ENCODE measurements at regions not wholly inside any gene's neighbourhood (a gene's known extent, or its start where the extent isn't known, plus 50 kb on each side); places are given as distances from the start of the nearest gene placed in this dataset.

DNA sequence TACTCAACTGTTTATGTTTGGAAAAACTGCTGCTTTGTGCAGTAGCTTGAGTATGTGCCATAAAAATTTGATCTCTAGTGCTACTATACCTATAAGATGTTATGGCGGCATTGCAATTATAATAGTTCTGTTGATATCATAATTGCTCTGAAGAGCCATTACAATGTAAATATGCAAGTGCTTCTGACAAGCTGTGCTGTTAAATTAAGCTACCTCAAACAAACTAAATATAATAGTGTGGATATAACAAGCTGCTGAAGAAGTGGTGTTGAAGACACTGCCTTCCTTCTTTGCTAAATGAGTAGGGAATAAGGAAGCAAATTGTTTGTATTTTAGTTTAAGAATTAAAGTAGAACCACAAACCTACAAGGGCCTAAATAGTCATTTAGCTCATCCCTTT, 301.0 kb upstream of the MIS18BP1 start:
- DNase-seq (ENCODE audit: low spot score) (no peak), ATAC-seq (no peak)
- Histone ChIP-seq H3K4me1 (ENCODE audit: insufficient read depth) (peaks cover 18% of the 10 kb centered on the region), H3K27me3 (ENCODE audit: insufficient read depth) (no peaks in the 10 kb centered on the region), H2AFZ (no peak overlapping the region), H3K36me3 (ENCODE audit: insufficient read depth) (no peaks in the 10 kb centered on the region), H3F3A (replicated peaks; ENCODE audit: low read depth) (no peaks in the 10 kb centered on the region), H3K4me2 (no peak overlapping the region), H3K9me2 (ENCODE audit: insufficient read depth) (peaks cover 9% of the 10 kb centered on the region), H3K79me2 (replicated peaks; ENCODE audit: insufficient read depth) (no peaks in the 10 kb centered on the region), H3K27ac (ENCODE audit: low read depth) (no peak overlapping the region), H3K4me3 (no peak overlapping the region), H4K20me1 (replicated peaks; ENCODE audit: insufficient read depth) (no peaks in the 10 kb centered on the region)
- H3K4me1 Mint-ChIP-seq, result peaks cover 17% of the 10 kb centered on the region
- no peak overlapping the region for H3K4me3 Mint-ChIP-seq
- TF ChIP-seq, protein P1, sequence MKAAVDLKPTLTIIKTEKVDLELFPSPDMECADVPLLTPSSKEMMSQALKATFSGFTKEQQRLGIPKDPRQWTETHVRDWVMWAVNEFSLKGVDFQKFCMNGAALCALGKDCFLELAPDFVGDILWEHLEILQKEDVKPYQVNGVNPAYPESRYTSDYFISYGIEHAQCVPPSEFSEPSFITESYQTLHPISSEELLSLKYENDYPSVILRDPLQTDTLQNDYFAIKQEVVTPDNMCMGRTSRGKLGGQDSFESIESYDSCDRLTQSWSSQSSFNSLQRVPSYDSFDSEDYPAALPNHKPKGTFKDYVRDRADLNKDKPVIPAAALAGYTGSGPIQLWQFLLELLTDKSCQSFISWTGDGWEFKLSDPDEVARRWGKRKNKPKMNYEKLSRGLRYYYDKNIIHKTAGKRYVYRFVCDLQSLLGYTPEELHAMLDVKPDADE (IDR thresholded peaks at IDR 0.05), result no peak
- TF ChIP-seq, protein P2, sequence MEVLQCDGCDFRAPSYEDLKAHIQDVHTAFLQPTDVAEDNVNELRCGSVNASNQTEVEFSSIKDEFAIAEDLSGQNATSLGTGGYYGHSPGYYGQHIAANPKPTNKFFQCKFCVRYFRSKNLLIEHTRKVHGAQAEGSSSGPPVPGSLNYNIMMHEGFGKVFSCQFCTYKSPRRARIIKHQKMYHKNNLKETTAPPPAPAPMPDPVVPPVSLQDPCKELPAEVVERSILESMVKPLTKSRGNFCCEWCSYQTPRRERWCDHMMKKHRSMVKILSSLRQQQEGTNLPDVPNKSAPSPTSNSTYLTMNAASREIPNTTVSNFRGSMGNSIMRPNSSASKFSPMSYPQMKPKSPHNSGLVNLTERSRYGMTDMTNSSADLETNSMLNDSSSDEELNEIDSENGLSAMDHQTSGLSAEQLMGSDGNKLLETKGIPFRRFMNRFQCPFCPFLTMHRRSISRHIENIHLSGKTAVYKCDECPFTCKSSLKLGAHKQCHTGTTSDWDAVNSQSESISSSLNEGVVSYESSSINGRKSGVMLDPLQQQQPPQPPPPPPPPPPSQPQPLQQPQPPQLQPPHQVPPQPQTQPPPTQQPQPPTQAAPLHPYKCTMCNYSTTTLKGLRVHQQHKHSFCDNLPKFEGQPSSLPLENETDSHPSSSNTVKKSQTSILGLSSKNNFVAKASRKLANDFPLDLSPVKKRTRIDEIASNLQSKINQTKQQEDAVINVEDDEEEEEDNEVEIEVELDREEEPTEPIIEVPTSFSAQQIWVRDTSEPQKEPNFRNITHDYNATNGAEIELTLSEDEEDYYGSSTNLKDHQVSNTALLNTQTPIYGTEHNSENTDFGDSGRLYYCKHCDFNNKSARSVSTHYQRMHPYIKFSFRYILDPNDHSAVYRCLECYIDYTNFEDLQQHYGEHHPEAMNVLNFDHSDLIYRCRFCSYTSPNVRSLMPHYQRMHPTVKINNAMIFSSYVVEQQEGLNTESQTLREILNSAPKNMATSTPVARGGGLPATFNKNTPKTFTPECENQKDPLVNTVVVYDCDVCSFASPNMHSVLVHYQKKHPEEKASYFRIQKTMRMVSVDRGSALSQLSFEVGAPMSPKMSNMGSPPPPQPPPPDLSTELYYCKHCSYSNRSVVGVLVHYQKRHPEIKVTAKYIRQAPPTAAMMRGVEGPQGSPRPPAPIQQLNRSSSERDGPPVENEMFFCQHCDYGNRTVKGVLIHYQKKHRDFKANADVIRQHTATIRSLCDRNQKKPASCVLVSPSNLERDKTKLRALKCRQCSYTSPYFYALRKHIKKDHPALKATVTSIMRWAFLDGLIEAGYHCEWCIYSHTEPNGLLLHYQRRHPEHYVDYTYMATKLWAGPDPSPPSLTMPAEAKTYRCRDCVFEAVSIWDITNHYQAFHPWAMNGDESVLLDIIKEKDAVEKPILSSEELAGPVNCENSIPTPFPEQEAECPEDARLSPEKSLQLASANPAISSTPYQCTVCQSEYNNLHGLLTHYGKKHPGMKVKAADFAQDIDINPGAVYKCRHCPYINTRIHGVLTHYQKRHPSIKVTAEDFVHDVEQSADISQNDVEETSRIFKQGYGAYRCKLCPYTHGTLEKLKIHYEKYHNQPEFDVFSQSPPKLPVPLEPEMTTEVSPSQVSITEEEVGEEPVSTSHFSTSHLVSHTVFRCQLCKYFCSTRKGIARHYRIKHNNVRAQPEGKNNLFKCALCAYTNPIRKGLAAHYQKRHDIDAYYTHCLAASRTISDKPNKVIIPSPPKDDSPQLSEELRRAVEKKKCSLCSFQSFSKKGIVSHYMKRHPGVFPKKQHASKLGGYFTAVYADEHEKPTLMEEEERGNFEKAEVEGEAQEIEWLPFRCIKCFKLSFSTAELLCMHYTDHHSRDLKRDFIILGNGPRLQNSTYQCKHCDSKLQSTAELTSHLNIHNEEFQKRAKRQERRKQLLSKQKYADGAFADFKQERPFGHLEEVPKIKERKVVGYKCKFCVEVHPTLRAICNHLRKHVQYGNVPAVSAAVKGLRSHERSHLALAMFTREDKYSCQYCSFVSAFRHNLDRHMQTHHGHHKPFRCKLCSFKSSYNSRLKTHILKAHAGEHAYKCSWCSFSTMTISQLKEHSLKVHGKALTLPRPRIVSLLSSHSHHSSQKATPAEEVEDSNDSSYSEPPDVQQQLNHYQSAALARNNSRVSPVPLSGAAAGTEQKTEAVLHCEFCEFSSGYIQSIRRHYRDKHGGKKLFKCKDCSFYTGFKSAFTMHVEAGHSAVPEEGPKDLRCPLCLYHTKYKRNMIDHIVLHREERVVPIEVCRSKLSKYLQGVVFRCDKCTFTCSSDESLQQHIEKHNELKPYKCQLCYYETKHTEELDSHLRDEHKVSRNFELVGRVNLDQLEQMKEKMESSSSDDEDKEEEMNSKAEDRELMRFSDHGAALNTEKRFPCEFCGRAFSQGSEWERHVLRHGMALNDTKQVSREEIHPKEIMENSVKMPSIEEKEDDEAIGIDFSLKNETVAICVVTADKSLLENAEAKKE (CRISPR knock-in tag; IDR thresholded peaks at IDR 0.05), result no peak
- TF ChIP-seq, protein P3, sequence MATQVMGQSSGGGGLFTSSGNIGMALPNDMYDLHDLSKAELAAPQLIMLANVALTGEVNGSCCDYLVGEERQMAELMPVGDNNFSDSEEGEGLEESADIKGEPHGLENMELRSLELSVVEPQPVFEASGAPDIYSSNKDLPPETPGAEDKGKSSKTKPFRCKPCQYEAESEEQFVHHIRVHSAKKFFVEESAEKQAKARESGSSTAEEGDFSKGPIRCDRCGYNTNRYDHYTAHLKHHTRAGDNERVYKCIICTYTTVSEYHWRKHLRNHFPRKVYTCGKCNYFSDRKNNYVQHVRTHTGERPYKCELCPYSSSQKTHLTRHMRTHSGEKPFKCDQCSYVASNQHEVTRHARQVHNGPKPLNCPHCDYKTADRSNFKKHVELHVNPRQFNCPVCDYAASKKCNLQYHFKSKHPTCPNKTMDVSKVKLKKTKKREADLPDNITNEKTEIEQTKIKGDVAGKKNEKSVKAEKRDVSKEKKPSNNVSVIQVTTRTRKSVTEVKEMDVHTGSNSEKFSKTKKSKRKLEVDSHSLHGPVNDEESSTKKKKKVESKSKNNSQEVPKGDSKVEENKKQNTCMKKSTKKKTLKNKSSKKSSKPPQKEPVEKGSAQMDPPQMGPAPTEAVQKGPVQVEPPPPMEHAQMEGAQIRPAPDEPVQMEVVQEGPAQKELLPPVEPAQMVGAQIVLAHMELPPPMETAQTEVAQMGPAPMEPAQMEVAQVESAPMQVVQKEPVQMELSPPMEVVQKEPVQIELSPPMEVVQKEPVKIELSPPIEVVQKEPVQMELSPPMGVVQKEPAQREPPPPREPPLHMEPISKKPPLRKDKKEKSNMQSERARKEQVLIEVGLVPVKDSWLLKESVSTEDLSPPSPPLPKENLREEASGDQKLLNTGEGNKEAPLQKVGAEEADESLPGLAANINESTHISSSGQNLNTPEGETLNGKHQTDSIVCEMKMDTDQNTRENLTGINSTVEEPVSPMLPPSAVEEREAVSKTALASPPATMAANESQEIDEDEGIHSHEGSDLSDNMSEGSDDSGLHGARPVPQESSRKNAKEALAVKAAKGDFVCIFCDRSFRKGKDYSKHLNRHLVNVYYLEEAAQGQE (IDR thresholded peaks at IDR 0.05; ENCODE audit: unreplicated experiment), result no peak
- TF ChIP-seq CREB1 (CRISPR knock-in tag; IDR thresholded peaks at IDR 0.05; ENCODE audit: low read depth) (no peak), EZH2 (IDR thresholded peaks at IDR 0.05; ENCODE audit: low read depth, unreplicated experiment) (no peak), STAT1 (IDR thresholded peaks at IDR 0.05; ENCODE audit: unreplicated experiment) (no peak), POLR2AphosphoS5 (IDR thresholded peaks at IDR 0.05; ENCODE audit: low read depth) (no peak), ZNF331 (CRISPR knock-in tag; IDR thresholded peaks at IDR 0.05; ENCODE audit: low read depth) (no peak), EZH2phosphoT487 (IDR thresholded peaks at IDR 0.05; ENCODE audit: unreplicated experiment) (no peak), JUNB (IDR thresholded peaks at IDR 0.05; ENCODE audit: unreplicated experiment) (no peak)
- TF ChIP-seq, protein P4, sequence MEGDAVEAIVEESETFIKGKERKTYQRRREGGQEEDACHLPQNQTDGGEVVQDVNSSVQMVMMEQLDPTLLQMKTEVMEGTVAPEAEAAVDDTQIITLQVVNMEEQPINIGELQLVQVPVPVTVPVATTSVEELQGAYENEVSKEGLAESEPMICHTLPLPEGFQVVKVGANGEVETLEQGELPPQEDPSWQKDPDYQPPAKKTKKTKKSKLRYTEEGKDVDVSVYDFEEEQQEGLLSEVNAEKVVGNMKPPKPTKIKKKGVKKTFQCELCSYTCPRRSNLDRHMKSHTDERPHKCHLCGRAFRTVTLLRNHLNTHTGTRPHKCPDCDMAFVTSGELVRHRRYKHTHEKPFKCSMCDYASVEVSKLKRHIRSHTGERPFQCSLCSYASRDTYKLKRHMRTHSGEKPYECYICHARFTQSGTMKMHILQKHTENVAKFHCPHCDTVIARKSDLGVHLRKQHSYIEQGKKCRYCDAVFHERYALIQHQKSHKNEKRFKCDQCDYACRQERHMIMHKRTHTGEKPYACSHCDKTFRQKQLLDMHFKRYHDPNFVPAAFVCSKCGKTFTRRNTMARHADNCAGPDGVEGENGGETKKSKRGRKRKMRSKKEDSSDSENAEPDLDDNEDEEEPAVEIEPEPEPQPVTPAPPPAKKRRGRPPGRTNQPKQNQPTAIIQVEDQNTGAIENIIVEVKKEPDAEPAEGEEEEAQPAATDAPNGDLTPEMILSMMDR (conservative IDR thresholded peaks at IDR 0.05; ENCODE audit: low read depth in 2 of 2), result no peak
- H3K27ac Mint-ChIP-seq, result no peak overlapping the region
- H3K9me3 Mint-ChIP-seq, result peaks cover 6% of the 10 kb centered on the region; the same call in 1 of the 3 replicates
- H3K27me3 Mint-ChIP-seq (ENCODE audit: insufficient read depth, low read depth, poor library complexity), result peaks cover 3% of the 10 kb centered on the region
- H3K36me3 Mint-ChIP-seq (ENCODE audit: low read depth), result no peaks in the 10 kb centered on the region; the same call in 2 of the 3 replicates

All from GM23338 (cell line).